Spleen (tissue), 7 donors: ENCODE measurements at regions not wholly inside any gene's neighbourhood (a gene's known extent, or its start where the extent isn't known, plus 50 kb on each side); places are given as distances from the start of the nearest gene placed in this dataset.

Experiments
- CTCF ChIP-seq, 11 experiments: fragments of 200-600 bp in 7 of 11; fragments of 450-650 bp in 4 of 11; sonication (generic) in 4 of 11; IDR thresholded peaks in 8 of 11; conservative IDR thresholded peaks in 3 of 11; 1 replicate in 7 of 11; 2 replicates in 4 of 11; pipeline versions ENCODE4 v1.4.0 to v1.8.0; 2016 to 2021; ENCODE audit warnings: antibody characterized with exemption in 11 of 11, inconsistent platforms in 4 of 11, mild to moderate bottlenecking in 1 of 11
- POLR2A ChIP-seq, 3 donors: fragments of 450-650 bp; IDR thresholded peaks; one replicate each; pipeline ENCODE4 v1.5.1; 2017; ENCODE audit warnings: antibody characterized with exemption in 3 of 3, mild to moderate bottlenecking in 1 of 3
- donor health status: DM: no; HTN: no; CAD: no; lungs with moderate emphysema.
- donor health status: DM: no; HTN: no; CAD: no.
- donor health status: DM: no; HTN: no; CAD: no.

- no peak for TF ChIP-seq CTCF (IDR thresholded peaks at IDR 0.05 in 8 of 11, conservative IDR thresholded peaks at IDR 0.05 in 3 of 11)
- no peak for TF ChIP-seq POLR2A (IDR thresholded peaks at IDR 0.05)
These were observed 130.8 kb downstream of the MACIR start for GRCh38 chr5:103389357-103389756.
